ENCODE measurements at regions not wholly inside any gene's neighbourhood (a gene's known extent, or its start where the extent isn't known, plus 50 kb on each side); places are given as distances from the start of the nearest gene placed in this dataset.

- in situ Hi-C loops (cut with MboI) = no loop called here
- intact Hi-C loops (cut with micrococcal nuclease) = no loop called here
- CTCF ChIA-PET (ENCODE audit: low intra/inter-chr PET ratio) = no interaction called here
- Histone ChIP-seq H4K20me1 (replicated peaks; ENCODE audit: control insufficient read depth, insufficient read depth, low read length) (no peaks in the 10 kb centered on the region), H2AFZ (ENCODE audit: low read depth, low read length) (no peak overlapping the region), H3K4me3 (no peak overlapping the region), H3K4me2 (ENCODE audit: insufficient read depth, low read length) (no peak overlapping the region), H3K9ac (ENCODE audit: insufficient read depth in 1 of 2, low read depth in 2 of 2, low read length in 2 of 2) (no peak overlapping the region), H3K79me2 (ENCODE audit: control insufficient read depth, insufficient read depth, low read length) (no peaks in the 10 kb centered on the region), H3K27ac (ENCODE audit: extremely low read depth, low read depth, low read length) (no peak overlapping the region), H3K9me1 (ENCODE audit: control insufficient read depth, insufficient read depth, low read length) (no peaks in the 10 kb centered on the region), H3K27me3 (ENCODE audit: control insufficient read depth in 2 of 2, insufficient read depth in 2 of 2, low read length in 2 of 2) (no peaks in the 10 kb centered on the region), H3K4me1 (replicated peaks in 1 of 2; ENCODE audit: control insufficient read depth in 2 of 2, insufficient read depth in 2 of 2, low read length in 2 of 2) (no peaks in the 10 kb centered on the region), H3K9me3 (replicated peaks; ENCODE audit: control insufficient read depth, insufficient read depth, low read depth, low read length) (no peaks in the 10 kb centered on the region; the same call in 1 of the 2 replicates), H3K36me3 (ENCODE audit: control insufficient read depth, insufficient read depth, low read length) (no peaks in the 10 kb centered on the region)
- POLR2A ChIA-PET = no interaction called here
- WGBS (ENCODE audit: insufficient coverage, low coverage, missing lambda C conversion rate) = 0% methylated on average over 3 of the region's 3 CpGs
- ATAC-seq = no peak
- no peak for FAIRE-seq
- no TSS peak for BruUV-seq (replicated peaks)
- DNase-seq (ENCODE audit: extremely low read depth in 1 of 4, low spot score in 3 of 4) = no peak
- no peak for TF ChIP-seq PBX2 (CRISPR knock-in tag; IDR thresholded peaks at IDR 0.05; ENCODE audit: low read depth)
- no peak for TF ChIP-seq PBX2 (tag; conservative IDR thresholded peaks at IDR 0.05; ENCODE audit: low read depth)
- TF ChIP-seq VEZF1 (CRISPR knock-in tag; IDR thresholded peaks at IDR 0.05) = no peak
- TF ChIP-seq ZBTB5 (IDR thresholded peaks at IDR 0.05) = no peak
- TF ChIP-seq NR2C2 (CRISPR knock-in tag; IDR thresholded peaks at IDR 0.05) = no peak
- no peak for TF ChIP-seq NR2C2 (tag; IDR thresholded peaks at IDR 0.05)
- TF ChIP-seq ZNF184 (CRISPR knock-in tag; IDR thresholded peaks at IDR 0.05) = no peak
- TF ChIP-seq ZNF699 (CRISPR knock-in tag; IDR thresholded peaks at IDR 0.05; ENCODE audit: insufficient replicate concordance) = no peak
- no peak for TF ChIP-seq RBFOX2 (IDR thresholded peaks at IDR 0.05; ENCODE audit: low read depth, low read length)
- no peak for TF ChIP-seq GTF2A2 (tag; IDR thresholded peaks at IDR 0.05)
- TF ChIP-seq TRIM28 (IDR thresholded peaks at IDR 0.05) = no peak
- no peak for TF ChIP-seq ELK1 (CRISPR knock-in tag; IDR thresholded peaks at IDR 0.05)
- TF ChIP-seq IRF2 (CRISPR knock-in tag; IDR thresholded peaks at IDR 0.05) = no peak
- TF ChIP-seq SMARCC2 (IDR thresholded peaks at IDR 0.05; ENCODE audit: low read depth) = no peak
- TF ChIP-seq ARNT (IDR thresholded peaks at IDR 0.05) = no peak
- no peak for TF ChIP-seq ARID2 (IDR thresholded peaks at IDR 0.05)
- TF ChIP-seq ZBTB17 (CRISPR knock-in tag; IDR thresholded peaks at IDR 0.05) = no peak
- no peak for TF ChIP-seq CBX1 (IDR thresholded peaks at IDR 0.05; ENCODE audit: low read depth)
Measured at GRCh38 chr1:239744851-239745250, 346.8 kb upstream of the FMN2 start.

Measured in K562 (cell line).